ENCODE measurements at regions not wholly inside any gene's neighbourhood (a gene's known extent, or its start where the extent isn't known, plus 50 kb on each side); places are given as distances from the start of the nearest gene placed in this dataset.
"Not testable (repeated sequence)": the region's sequence is repeated elsewhere in the genome, so short reads cannot be mapped to it uniquely, and the experiment has no call there.

- no peak for DNase-seq (ENCODE audit: low read depth)
Measured at GRCh38 chr6:14552891-14553290, 435.3 kb downstream of the CD83 start.

GRCh38 chr6:14553515-14553914 is 435.9 kb downstream of the CD83 start:
- no peak for DNase-seq (ENCODE audit: low read depth)

GRCh38 chr6:14555804-14556203 is 438.2 kb downstream of the CD83 start:
- DNase-seq (ENCODE audit: low read depth), result no peak

GRCh38 chr6:14559746-14560536 is 442.4 kb downstream of the CD83 start:
- no peak for DNase-seq (ENCODE audit: low read depth)

- not testable (repeated sequence) for DNase-seq (ENCODE audit: low read depth)
Measured at GRCh38 chr6:14561563-14561962, 444.0 kb downstream of the CD83 start.

GRCh38 chr6:14567842-14568241 is 450.3 kb downstream of the CD83 start:
- no peak for DNase-seq (ENCODE audit: low read depth)

GRCh38 chr6:14569394-14569793 is 451.8 kb downstream of the CD83 start:
- no peak for DNase-seq (ENCODE audit: low read depth)

- not testable (repeated sequence) for DNase-seq (ENCODE audit: low read depth)
Measured at GRCh38 chr6:14569874-14570273, 452.3 kb downstream of the CD83 start.

GRCh38 chr6:14571001-14571400 is 453.4 kb downstream of the CD83 start:
- no peak for DNase-seq (ENCODE audit: low read depth)

GRCh38 chr6:14571746-14572145 is 454.2 kb downstream of the CD83 start:
- DNase-seq (ENCODE audit: low read depth), result no peak

GRCh38 chr6:14573267-14573666 is 455.7 kb downstream of the CD83 start:
- no peak for DNase-seq (ENCODE audit: low read depth)

- DNase-seq (ENCODE audit: low read depth), result peak; percentile 6
Measured at GRCh38 chr6:14573703-14574290, 456.2 kb downstream of the CD83 start.

GRCh38 chr6:14575961-14576360 is 458.4 kb downstream of the CD83 start:
- DNase-seq (ENCODE audit: low read depth), result no peak

- DNase-seq (ENCODE audit: low read depth), result no peak
Measured at GRCh38 chr6:14578994-14579393, 461.4 kb downstream of the CD83 start.

- DNase-seq (ENCODE audit: low read depth), result no peak
Measured at GRCh38 chr6:14582749-14583148, 465.2 kb downstream of the CD83 start.

- DNase-seq (ENCODE audit: low read depth), result no peak
Measured at GRCh38 chr6:14583826-14584225, 466.3 kb downstream of the CD83 start.

- no peak for DNase-seq (ENCODE audit: low read depth)
Measured at GRCh38 chr6:14584450-14584849, 466.9 kb downstream of the CD83 start.

- DNase-seq (ENCODE audit: low read depth), result no peak
Measured at GRCh38 chr6:14585689-14586088, 468.1 kb downstream of the CD83 start.

- DNase-seq (ENCODE audit: low read depth), result no peak
Measured at GRCh38 chr6:14589175-14589574, 471.6 kb downstream of the CD83 start.

GRCh38 chr6:14590586-14590985 is 473.0 kb downstream of the CD83 start:
- no peak for DNase-seq (ENCODE audit: low read depth)

GRCh38 chr6:14591998-14592397 is 474.4 kb downstream of the CD83 start:
- DNase-seq (ENCODE audit: low read depth), result no peak

- DNase-seq (ENCODE audit: low read depth), result no peak
Measured at GRCh38 chr6:14593286-14593685, 475.7 kb downstream of the CD83 start.

GRCh38 chr6:14595751-14596150 is 478.2 kb downstream of the CD83 start:
- DNase-seq (ENCODE audit: low read depth), result no peak

- DNase-seq (ENCODE audit: low read depth), result peak; percentile 70
Measured at GRCh38 chr6:14596410-14596809, 478.8 kb downstream of the CD83 start.

Data from Daoy (cell line).